HG02973 (cell line): ENCODE measurements at regions not wholly inside any gene's neighbourhood (a gene's known extent, or its start where the extent isn't known, plus 50 kb on each side); places are given as distances from the start of the nearest gene placed in this dataset.

Experiments
- ATAC-seq: cut with Tn5 transposase; IDR thresholded peaks from one replicate; pipeline ENCODE4 v1.9.1; 2021; ENCODE audit warnings: moderate library complexity; ENCODE audit not compliant: unreplicated experiment

DNA sequence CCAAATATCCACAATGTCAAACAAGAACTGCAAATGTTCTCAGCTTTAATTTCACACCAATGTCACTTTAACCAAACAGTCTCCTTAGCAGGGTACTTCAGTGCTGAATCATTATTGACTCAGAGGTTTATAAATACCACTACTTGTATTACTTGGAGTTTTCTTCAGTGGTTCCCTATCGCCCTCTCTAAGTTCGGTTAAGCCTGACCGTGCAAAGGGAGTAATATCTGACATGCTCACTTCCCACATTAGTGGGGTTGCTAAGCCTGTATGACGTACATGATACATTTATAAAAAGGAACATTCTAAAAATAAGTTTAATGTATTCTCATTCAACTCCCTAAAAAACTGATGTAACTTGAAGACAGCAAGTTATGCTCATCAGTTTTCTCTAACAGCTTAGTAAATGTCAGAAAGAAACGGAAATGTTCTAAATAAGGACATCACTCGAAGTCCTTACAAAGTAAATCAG is 93.1 kb upstream of the ZC3H12C start:
- ATAC-seq, result peak; percentile 96

DNA sequence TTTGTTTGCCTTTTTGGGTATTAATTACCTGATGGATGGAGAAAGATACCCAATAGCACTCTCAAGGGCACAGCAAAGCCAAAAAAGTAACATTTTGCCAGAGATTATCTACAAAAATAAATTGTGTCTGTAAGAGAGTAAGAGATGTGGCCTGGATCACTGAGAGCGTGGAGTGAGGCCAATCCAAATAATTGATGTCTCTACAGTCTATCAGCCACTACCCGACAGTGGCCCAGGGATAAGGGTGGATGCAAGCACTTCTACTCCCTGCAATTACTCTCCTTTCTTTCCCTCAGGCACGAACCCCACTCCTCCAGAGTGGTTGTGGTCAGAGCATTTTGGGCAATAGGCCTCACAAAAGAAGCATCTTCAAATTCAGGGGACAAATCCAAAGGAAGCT is 92.3 kb upstream of the ZC3H12C start:
- ATAC-seq, result no peak

DNA sequence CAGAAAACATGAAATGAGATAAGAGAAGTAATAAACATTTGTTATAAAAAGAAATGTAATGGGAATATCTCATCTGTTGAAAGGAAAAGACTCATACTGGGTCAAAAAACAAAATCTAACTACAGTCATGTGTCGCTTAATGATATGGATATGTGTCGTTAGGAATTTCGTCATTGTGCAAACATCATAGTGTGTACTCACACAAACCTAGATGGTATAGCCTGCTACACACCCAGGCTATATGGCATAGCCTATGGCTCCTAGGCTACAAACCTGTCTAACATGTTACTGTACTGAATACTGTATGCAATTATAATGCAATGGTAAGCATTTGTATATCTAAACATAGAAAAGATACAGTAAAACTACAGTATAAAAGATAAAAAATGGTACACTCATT is 89.8 kb upstream of the ZC3H12C start:
- ATAC-seq, result no peak

DNA sequence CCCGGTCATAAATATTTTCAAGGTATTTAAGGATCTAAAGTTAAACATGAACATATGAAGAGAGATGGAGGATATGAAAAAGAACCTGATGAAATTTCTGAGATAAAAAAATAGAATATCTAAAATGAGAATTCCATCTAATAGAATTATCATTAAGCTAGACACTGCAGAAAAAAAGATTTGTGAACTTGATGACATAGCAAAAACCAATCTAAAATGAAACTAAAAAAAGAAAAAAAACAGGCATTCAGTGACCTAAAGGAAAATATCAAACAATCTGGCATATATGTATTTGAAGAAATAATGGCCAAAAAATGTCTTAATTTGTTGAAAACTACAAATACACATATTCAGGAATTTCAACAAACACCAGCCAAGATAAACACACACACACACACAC is 81.6 kb upstream of the ZC3H12C start:
- ATAC-seq, result no peak

DNA sequence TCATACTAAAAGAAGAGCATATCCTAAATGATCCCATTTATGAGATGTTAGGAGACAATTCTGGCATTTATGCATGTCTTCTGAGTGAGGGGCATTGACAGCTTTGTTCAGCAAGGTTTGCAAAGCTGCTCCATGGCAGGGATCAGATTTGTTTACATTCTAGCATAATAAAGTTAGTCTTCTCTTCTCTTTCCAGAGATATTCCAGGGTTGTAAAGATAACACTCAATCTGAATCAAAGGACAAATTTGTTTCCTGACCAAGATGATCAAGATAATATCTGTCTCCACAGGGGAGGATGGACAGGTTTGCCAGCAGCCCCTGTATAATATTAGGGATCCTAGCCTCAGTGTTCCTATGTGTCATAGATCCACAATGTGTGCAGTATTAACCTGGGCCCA is 77.5 kb upstream of the ZC3H12C start:
- ATAC-seq, result no peak

DNA sequence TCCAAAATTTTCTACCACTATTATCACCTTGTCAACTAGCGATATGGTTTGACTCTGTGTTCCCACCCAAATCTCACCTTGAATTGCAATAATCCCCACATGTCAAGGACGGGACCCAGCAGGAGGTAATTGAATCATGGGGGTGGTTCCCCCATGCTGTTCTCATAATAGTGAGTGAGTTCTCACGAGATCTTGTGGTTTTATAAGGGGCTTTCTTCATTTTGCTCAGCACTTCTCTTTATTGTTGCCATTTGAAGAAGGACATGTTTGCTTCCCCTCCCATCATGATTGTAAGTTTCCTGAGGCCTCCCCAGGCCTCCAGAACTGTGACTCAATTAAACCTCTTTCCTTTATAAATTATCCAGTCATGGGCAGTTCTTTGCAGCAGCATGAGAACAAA is 73.5 kb upstream of the ZC3H12C start:
- no peak for ATAC-seq

DNA sequence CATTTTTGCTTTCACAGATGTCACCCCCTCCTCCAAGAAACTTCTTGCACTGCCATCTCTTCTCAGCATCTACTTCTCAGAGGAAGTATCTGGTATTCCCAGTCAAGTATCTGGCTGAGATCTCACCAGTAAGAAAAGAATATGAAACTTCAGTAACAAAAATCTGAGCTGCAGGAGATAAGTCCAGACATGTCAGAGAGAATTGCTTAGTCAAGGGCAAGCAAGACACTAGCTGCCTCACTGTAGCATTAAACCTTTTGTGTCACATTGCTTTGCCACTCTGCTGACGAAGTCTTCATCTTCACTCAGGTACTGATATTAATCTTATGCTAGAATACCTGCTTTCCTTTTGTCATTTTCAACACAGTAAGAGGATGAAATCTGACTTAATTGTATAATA is 70.6 kb upstream of the ZC3H12C start:
- ATAC-seq, result no peak

DNA sequence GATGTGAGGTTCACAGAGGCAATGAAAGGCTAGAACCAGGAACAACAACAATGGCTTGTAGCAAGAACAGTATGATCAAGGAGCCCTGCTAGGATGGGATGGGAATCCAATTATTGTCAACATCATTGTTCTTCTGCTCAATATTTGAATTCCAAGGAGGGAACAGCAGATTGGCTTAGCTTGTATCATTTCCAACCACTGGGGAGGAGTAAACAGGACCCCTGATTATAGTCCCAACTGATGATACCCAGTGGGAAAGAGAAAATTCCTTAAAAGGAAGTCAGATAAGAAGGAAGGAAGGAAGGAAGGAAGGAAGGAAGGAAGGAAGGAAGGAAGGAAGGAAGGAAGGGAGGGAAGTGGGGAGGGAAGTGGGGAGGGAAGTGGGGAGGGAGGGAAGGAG is 69.5 kb upstream of the ZC3H12C start:
- no peak for ATAC-seq

DNA sequence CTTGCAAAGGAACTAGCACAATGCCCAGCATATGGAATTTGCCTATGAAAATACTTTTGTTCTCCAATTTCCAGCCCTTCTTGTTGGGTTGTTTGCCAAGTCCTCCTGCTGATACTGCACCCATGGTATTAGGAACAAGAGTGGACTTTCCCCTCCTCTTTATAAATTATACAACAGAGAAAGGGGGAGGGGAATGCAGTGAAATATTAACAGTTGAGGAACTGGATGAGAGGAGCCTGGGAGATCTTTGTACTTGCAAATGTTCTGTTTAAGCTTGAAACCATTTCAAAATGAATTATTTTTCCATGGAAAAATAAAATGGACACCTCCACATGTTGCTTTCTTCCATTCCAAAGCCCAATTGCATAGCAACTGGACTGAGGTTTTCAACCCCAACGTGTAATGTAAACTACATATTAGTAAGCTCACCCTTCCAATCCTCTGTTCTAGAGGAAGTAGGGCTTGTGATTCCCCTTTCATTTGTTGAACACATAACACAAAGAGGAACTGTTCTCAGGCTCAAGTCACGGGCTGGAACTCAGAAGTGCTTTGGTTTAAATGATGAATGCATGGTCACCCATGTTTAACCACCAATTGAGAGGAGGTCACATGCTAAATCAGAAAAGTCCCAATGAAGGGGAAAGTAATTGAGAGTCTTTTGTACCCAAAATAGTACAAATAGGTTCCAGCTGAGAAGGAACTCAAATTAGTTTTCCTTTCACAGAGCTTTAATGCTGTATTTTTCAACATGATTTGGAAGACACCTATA is 66.2 kb upstream of the ZC3H12C start:
- peak; percentile 92 for ATAC-seq

DNA sequence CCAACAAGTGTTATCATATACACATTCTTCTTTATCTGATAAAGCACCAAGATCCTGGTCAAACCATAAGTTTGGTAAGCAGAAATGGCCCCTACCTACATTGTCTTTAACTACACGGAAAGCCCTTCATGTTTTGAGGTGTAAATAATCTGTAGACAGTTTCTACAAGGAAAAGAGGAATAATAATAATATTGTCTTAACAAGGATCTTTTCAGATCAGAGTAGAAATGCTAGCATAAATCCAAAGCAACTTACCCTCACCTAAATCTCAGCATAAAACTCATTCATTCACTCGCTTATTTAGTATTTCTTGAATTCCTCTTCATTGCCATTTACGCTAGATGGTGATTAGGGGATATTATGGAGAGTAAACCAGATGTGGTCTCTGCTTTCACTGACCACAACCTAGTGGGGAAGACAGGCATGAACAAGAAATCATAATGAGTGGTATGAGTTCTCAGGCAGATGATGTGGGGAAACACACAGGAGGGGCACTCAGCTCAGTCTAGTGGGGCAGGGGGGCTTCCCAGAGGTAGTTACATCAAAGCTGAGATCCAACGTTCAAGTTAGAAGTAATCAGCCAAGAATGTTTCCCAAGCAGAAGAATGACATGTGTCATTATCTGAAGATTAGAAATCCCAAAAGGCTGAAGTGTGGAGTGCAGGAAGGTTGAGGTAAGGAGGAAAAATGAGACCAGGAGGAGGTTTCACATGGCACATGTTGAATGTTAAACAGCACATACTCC is 65.4 kb upstream of the ZC3H12C start:
- ATAC-seq, result peak; percentile 36

DNA sequence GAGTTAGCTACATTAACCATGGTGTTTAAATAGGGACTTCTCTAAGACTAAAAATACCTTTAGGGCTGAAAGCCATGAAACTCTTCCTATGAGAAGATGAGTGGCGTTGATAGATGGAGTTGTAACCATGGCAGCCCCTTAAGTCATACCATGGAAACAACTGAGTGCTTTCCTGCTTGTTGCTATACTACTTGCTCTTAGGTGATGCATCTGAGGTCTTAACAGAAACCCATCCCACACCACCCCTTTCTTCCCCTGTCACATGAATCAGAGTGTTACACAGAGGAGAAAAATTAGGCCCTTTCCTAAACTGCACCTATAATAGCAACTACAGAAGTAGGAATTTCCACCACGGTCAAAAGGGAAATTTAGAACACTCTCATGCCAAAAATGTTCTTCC is 64.3 kb upstream of the ZC3H12C start:
- ATAC-seq, result no peak

DNA sequence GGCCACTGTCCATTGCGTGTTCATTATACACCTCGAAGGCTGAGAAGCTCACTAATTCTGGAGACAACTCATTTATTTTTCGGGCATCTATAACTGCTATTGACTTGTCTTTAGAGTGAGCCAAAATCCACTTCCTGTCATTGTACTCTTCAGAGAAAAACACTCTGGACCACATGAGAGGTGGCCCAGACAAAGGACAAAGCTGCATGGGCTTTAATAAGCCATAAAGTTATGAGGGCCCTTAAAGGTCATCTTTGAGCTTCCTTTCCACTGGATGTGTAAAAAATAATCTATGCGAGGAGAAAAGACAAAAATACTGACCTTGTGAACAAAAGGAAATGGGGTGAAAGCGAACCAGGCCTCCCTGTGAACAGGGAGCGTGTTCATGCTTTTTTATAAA is 63.5 kb upstream of the ZC3H12C start:
- ATAC-seq, result no peak

DNA sequence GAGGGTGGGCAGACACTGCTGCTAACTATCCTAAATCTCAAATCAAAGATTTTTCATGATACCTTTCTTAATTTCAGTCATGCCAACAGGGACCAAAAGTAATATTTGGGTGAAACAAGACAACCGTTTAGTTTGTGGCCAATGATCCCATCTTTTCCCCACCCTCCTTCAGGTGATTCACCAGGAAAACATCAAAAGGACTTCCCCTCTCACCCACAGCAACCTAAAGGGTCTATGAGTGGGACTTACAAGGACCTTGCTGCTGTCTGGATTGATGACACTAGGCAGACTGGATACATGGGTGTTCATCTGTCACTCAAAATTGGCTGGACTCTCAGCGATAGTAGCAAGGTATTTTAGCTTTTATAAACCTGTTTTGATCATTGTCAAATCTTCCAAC is 62.0 kb upstream of the ZC3H12C start:
- no peak for ATAC-seq

DNA sequence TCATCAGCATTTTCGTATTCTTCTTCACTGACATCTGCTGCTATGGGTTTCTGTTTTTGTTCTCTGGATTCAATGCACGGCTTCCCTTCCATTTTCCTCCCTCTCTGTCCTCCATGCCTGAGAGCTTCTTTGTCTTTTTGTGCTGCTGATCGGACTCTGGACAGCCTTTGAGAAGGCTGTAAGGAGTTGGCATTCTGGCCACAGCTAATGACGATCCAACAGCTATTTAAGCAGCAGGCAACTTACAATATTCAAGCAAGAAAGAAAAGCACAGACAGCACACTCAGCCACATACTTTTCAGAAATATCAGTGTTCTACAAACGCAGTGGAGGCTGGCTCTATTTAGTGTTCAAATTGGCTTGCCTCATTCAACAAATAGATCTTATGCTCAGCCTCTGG is 60.9 kb upstream of the ZC3H12C start:
- ATAC-seq, result no peak

DNA sequence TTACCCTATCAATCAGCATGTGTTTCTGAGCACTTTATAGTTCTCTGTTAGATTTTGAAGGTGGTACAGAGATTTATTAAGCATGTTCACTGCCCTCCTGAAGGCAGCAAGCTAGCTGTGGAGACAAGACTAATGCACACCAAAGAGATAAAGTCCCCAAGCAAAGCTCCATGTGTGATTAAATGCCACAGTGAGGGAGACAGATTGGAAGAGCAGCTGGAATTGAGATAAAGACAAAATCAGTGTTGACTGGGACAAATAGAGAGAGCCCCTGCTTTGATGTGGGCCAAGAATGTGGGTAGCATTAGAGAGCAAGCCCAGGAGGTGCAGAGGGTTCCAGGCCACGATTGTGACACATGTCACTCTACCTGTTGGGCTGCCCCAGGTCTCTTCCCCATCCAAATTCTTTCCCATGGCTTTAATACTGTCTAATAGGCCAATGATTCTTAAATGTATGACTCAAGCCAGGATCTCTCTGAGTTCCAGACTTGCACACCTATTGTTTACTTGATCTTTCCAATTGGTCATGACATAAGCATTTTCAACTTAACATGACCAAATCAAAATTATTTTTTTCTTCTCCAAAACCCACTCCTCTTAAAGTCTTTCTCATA is 60.1 kb upstream of the ZC3H12C start:
- ATAC-seq, result no peak

DNA sequence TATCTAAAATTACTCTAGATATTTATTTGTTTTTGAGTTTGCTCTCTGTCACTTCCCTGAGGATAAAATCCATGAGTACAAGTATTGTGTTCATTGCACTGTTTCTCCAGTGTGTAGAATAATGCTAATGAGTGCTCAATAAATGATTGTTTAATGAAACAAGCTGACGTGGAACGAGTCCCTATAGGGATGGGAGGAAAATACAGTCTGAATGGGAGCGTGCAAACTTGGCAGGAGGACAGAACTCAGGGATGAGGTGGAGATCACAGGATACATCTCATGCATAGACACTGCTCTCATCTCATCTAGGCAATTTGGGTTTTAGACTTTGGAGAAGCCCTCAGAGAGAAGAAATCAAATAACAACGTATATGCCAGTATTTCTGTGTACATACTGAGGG is 58.4 kb upstream of the ZC3H12C start:
- ATAC-seq, result no peak

DNA sequence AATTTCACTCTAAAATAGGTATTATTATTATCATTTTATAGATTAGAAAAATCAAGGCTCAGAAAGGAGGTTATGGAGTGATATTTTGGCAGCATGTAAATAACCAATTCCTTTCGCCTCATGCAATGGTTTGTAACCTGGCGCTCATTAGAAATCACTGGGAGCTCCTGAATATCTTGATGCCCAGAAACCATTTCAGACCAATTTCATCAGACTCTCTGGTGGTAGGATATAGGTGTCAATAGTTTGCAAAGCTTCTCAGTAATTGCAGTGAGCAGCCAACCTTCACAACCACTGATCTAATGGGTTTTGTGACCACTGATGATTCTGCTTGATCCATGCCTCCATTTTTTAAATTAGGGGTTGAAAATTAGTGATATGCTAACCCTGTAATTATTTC is 57.8 kb upstream of the ZC3H12C start:
- no peak for ATAC-seq

DNA sequence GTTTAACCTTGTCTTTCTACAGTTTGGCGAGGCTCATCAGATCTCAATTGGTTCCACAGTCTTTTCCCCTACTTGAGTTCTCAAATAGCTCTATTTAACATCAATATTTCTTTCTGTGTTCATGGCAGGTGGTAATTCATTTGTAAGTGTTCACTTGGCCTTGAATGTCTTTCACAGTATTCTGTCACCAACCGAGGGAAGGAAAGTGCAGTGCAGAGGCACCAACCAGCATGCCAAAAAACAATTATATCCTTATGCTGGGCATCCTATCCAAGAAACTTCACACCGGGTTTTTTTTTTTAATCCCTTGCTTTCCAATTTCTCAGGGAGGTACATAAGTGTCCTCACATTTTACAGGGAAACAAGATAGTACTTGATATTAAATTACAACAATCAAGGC is 55.0 kb upstream of the ZC3H12C start:
- no peak for ATAC-seq
